ENCODE measurements at regions not wholly inside any gene's neighbourhood (a gene's known extent, or its start where the extent isn't known, plus 50 kb on each side); places are given as distances from the start of the nearest gene placed in this dataset.
A peak's percentile ranks its signal among the peaks of the same experiment; 100 is the strongest.
"Not testable (repeated sequence)": the region's sequence is repeated elsewhere in the genome, so short reads cannot be mapped to it uniquely, and the experiment has no call there.

GRCh38 chr18:14460364-14460763, 83.0 kb downstream of the POTEC start:
- DNase-seq = not testable (repeated sequence)

- DNase-seq = not testable (repeated sequence)
Observed at GRCh38 chr18:14459826-14460225, 83.6 kb downstream of the POTEC start.

- peak; percentile 41 for DNase-seq
Observed at GRCh38 chr18:14458009-14458945, 85.1 kb downstream of the POTEC start.

GRCh38 chr18:14450637-14451009, 92.8 kb downstream of the POTEC start:
- not testable (repeated sequence) for DNase-seq

GRCh38 chr18:14449995-14450636, 93.3 kb downstream of the POTEC start:
- not testable (repeated sequence) for DNase-seq

- not testable (repeated sequence) for DNase-seq
Observed at GRCh38 chr18:14449062-14449461, 94.3 kb downstream of the POTEC start.

- DNase-seq = not testable (repeated sequence)
Observed at GRCh38 chr18:14447715-14448114, 95.7 kb downstream of the POTEC start.

GRCh38 chr18:14435460-14435859, 107.9 kb downstream of the POTEC start:
- DNase-seq = not testable (repeated sequence)

GRCh38 chr18:14432371-14432770, 111.0 kb downstream of the POTEC start:
- not testable (repeated sequence) for DNase-seq

GRCh38 chr18:14431031-14431521, 112.3 kb downstream of the POTEC start:
- peak; percentile 43 for DNase-seq

GRCh38 chr18:14415806-14416205, 127.6 kb downstream of the POTEC start:
- peak; percentile 15 for DNase-seq

GRCh38 chr18:14415399-14415798, 128.0 kb downstream of the POTEC start:
- not testable (repeated sequence) for DNase-seq

- not testable (repeated sequence) for DNase-seq
Observed at GRCh38 chr18:14395533-14395932, 147.9 kb downstream of the POTEC start.

- DNase-seq = not testable (repeated sequence)
Observed at GRCh38 chr18:14393563-14394103, 149.8 kb downstream of the POTEC start.

GRCh38 chr18:14392604-14393003, 150.8 kb downstream of the POTEC start:
- DNase-seq = not testable (repeated sequence)

GRCh38 chr18:14384961-14385360, 158.4 kb downstream of the POTEC start:
- not testable (repeated sequence) for DNase-seq

- not testable (repeated sequence) for DNase-seq
Observed at GRCh38 chr18:14382666-14383065, 160.7 kb downstream of the POTEC start.

GRCh38 chr18:14379489-14379888, 163.9 kb downstream of the POTEC start:
- DNase-seq = not testable (repeated sequence)

GRCh38 chr18:14378376-14378775, 165.0 kb downstream of the POTEC start:
- not testable (repeated sequence) for DNase-seq

- not testable (repeated sequence) for DNase-seq
Observed at GRCh38 chr18:14361346-14361745, 182.1 kb downstream of the POTEC start.

- DNase-seq = not testable (repeated sequence)
Observed at GRCh38 chr18:14357553-14358297, 185.7 kb downstream of the POTEC start.

GRCh38 chr18:14342170-14342569, 201.2 kb downstream of the POTEC start:
- not testable (repeated sequence) for DNase-seq

GRCh38 chr18:14336017-14336416, 203.8 kb upstream of the ZNF519 start:
- not testable (repeated sequence) for DNase-seq

All from stimulated activated naive CD4-positive, alpha-beta T cell treated with Interleukin-2 at 50 U/mL for 16 hours (primary cell).